ENCODE measurements at regions not wholly inside any gene's neighbourhood (a gene's known extent, or its start where the extent isn't known, plus 50 kb on each side); places are given as distances from the start of the nearest gene placed in this dataset.

DNA sequence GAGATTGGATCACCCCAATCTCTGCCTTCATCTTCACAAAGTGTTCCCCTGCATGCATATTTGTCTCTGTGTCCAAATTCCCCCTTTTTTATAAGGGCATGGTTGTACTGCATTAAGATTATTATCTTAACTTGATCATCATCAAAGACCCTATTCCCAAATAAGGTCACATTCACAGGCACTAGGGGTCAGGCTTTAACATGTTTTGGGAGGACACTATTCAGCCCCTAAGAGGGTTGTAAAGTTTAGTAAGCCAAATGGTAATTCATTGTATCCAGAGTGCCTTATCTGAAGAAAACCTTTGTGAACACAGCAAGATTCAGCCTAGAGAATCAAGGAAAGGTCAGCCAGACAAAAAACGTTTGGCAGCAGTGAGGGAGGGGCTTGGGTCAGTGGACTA is 317.6 kb upstream of the PLD5 start:
- no peak for TF ChIP-seq CTCF (IDR thresholded peaks at IDR 0.05; ENCODE audit: unreplicated experiment)
- H3K36me3 Mint-ChIP-seq (ENCODE audit: insufficient read depth, unreplicated experiment): no peaks in the 10 kb centered on the region
- no peak for DNase-seq
- H3K4me1 Mint-ChIP-seq (ENCODE audit: low read depth, unreplicated experiment): no peaks in the 10 kb centered on the region
- no peak overlapping the region for H3K27ac Mint-ChIP-seq (ENCODE audit: unreplicated experiment)
- intact Hi-C loops (cut with micrococcal nuclease; ENCODE audit: unreplicated experiment): no loop called here
- H3K9me3 Mint-ChIP-seq (ENCODE audit: low read depth, unreplicated experiment): peaks cover 11% of the 10 kb centered on the region
- H3K4me3 Mint-ChIP-seq (ENCODE audit: low read depth, unreplicated experiment): no peak overlapping the region
- CTCF ChIA-PET: no interaction called here
- no TSS peak for BruUV-seq (replicated peaks)
- no peaks in the 10 kb centered on the region for H3K27me3 Mint-ChIP-seq (ENCODE audit: unreplicated experiment)

- TF ChIP-seq CTCF (IDR thresholded peaks at IDR 0.05; ENCODE audit: unreplicated experiment): no peak
- BruUV-seq (replicated peaks): no TSS peak
- no peaks in the 10 kb centered on the region for H3K36me3 Mint-ChIP-seq (ENCODE audit: insufficient read depth, unreplicated experiment)
- CTCF ChIA-PET: no interaction called here
- no peak overlapping the region for H3K4me3 Mint-ChIP-seq (ENCODE audit: low read depth, unreplicated experiment)
- H3K27ac Mint-ChIP-seq (ENCODE audit: unreplicated experiment): no peak overlapping the region
- intact Hi-C loops (cut with micrococcal nuclease; ENCODE audit: unreplicated experiment): no loop called here
- peaks cover 5% of the 10 kb centered on the region for H3K9me3 Mint-ChIP-seq (ENCODE audit: low read depth, unreplicated experiment)
- DNase-seq: no peak
- H3K27me3 Mint-ChIP-seq (ENCODE audit: unreplicated experiment): no peaks in the 10 kb centered on the region
- H3K4me1 Mint-ChIP-seq (ENCODE audit: low read depth, unreplicated experiment): no peaks in the 10 kb centered on the region
Measured at GRCh38 chr1:242839101-242839500, 314.6 kb upstream of the PLD5 start.

GRCh38 chr1:242836423-242836822 is 311.9 kb upstream of the PLD5 start:
- Mint-ChIP-seq H3K27ac (ENCODE audit: unreplicated experiment) (no peak overlapping the region), H3K36me3 (ENCODE audit: insufficient read depth, unreplicated experiment) (no peaks in the 10 kb centered on the region), H3K27me3 (ENCODE audit: unreplicated experiment) (no peaks in the 10 kb centered on the region), H3K4me1 (ENCODE audit: low read depth, unreplicated experiment) (no peaks in the 10 kb centered on the region), H3K9me3 (ENCODE audit: low read depth, unreplicated experiment) (peaks cover 4% of the 10 kb centered on the region), H3K4me3 (ENCODE audit: low read depth, unreplicated experiment) (no peak overlapping the region)
- TF ChIP-seq CTCF (IDR thresholded peaks at IDR 0.05; ENCODE audit: unreplicated experiment): no peak
- CTCF ChIA-PET: no interaction called here
- intact Hi-C loops (cut with micrococcal nuclease; ENCODE audit: unreplicated experiment): no loop called here
- DNase-seq: no peak
- BruUV-seq (replicated peaks): no TSS peak

- no peak for TF ChIP-seq CTCF (IDR thresholded peaks at IDR 0.05; ENCODE audit: unreplicated experiment)
- H3K9me3 Mint-ChIP-seq (ENCODE audit: low read depth, unreplicated experiment): peaks cover 7% of the 10 kb centered on the region
- no peaks in the 10 kb centered on the region for H3K36me3 Mint-ChIP-seq (ENCODE audit: insufficient read depth, unreplicated experiment)
- CTCF ChIA-PET: no interaction called here
- DNase-seq: no peak
- no TSS peak for BruUV-seq (replicated peaks)
- H3K4me1 Mint-ChIP-seq (ENCODE audit: low read depth, unreplicated experiment): peaks cover 27% of the 10 kb centered on the region
- H3K27me3 Mint-ChIP-seq (ENCODE audit: unreplicated experiment): peaks cover 16% of the 10 kb centered on the region
- intact Hi-C loops (cut with micrococcal nuclease; ENCODE audit: unreplicated experiment): no loop called here
- no peak overlapping the region for H3K27ac Mint-ChIP-seq (ENCODE audit: unreplicated experiment)
- no peak overlapping the region for H3K4me3 Mint-ChIP-seq (ENCODE audit: low read depth, unreplicated experiment)
Measured at GRCh38 chr1:242828828-242829227, 304.3 kb upstream of the PLD5 start.

DNA sequence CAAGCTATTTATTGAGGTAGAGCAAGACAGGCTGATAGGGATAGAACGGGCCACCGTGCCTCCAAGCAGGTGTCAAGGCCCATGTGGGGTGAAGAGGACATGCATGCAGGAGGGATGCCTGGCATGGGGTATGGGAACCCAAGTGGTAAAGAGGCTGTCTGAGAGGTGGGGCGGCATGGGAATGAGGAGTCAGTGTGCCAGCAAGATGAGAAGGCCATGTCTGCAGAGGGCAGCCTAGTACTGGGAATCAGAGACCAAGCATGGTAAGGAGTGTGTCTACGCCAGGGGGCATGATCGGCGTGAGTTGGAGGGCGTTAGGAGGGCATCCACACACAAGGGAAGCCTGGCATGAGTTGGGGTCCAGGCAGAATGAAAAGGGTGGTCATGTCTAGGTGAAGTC is 303.7 kb upstream of the PLD5 start:
- peaks cover 16% of the 10 kb centered on the region for H3K27me3 Mint-ChIP-seq (ENCODE audit: unreplicated experiment)
- H3K27ac Mint-ChIP-seq (ENCODE audit: unreplicated experiment): no peak overlapping the region
- DNase-seq: no peak
- peaks cover 30% of the 10 kb centered on the region for H3K4me1 Mint-ChIP-seq (ENCODE audit: low read depth, unreplicated experiment)
- intact Hi-C loops (cut with micrococcal nuclease; ENCODE audit: unreplicated experiment): no loop called here
- H3K36me3 Mint-ChIP-seq (ENCODE audit: insufficient read depth, unreplicated experiment): no peaks in the 10 kb centered on the region
- CTCF ChIA-PET: no interaction called here
- H3K4me3 Mint-ChIP-seq (ENCODE audit: low read depth, unreplicated experiment): no peak overlapping the region
- no peak for TF ChIP-seq CTCF (IDR thresholded peaks at IDR 0.05; ENCODE audit: unreplicated experiment)
- BruUV-seq (replicated peaks): no TSS peak
- peaks cover 8% of the 10 kb centered on the region for H3K9me3 Mint-ChIP-seq (ENCODE audit: low read depth, unreplicated experiment)
